ENCODE measurements at regions not wholly inside any gene's neighbourhood (a gene's known extent, or its start where the extent isn't known, plus 50 kb on each side); places are given as distances from the start of the nearest gene placed in this dataset.

- TF ChIP-seq CTCF (IDR thresholded peaks at IDR 0.05) (no peak), POLR2A (IDR thresholded peaks at IDR 0.05) (no peak)
Measured at GRCh38 chr11:119907122-119907851, 178.3 kb upstream of the NECTIN1 start.
